GM12875 (cell line): ENCODE measurements at regions not wholly inside any gene's neighbourhood (a gene's known extent, or its start where the extent isn't known, plus 50 kb on each side); places are given as distances from the start of the nearest gene placed in this dataset.

Experiments used
- H3K4me3 ChIP-seq: one replicate; pipeline ENCODE4 v1.5.1; 2011; ENCODE audit warnings: low read depth, low read length, control low read depth
- TF ChIP-seq, protein P1 (sequence below): IDR thresholded peaks from 2 replicates; pipeline ENCODE4 v1.5.1; 2011; ENCODE audit warnings: low read depth, mild to moderate bottlenecking, control low read depth, inconsistent platforms, low read length, moderate library complexity, borderline replicate concordance; ENCODE audit not compliant: insufficient read depth

DNA sequence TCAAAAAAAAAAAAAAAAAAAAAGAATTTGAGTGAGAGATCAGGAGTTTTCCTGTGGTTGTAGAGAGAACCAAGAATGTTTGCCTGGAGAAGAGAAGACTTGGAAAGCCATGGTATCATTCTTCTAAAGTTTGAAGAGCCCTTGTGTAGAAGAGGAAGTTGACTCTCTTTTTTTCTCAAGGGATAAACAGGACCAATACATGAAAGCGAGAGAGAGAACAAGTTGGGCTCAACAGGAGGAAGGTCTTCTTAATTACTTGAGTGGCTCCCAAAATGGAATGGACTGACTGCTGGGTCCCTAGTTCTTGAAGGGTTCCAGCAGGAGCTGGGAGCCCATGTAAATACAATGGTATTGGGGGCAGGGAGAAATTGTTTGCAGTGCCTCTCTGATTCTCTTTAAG lies 173.3 kb upstream of the ADO start:
- TF ChIP-seq, protein P1, sequence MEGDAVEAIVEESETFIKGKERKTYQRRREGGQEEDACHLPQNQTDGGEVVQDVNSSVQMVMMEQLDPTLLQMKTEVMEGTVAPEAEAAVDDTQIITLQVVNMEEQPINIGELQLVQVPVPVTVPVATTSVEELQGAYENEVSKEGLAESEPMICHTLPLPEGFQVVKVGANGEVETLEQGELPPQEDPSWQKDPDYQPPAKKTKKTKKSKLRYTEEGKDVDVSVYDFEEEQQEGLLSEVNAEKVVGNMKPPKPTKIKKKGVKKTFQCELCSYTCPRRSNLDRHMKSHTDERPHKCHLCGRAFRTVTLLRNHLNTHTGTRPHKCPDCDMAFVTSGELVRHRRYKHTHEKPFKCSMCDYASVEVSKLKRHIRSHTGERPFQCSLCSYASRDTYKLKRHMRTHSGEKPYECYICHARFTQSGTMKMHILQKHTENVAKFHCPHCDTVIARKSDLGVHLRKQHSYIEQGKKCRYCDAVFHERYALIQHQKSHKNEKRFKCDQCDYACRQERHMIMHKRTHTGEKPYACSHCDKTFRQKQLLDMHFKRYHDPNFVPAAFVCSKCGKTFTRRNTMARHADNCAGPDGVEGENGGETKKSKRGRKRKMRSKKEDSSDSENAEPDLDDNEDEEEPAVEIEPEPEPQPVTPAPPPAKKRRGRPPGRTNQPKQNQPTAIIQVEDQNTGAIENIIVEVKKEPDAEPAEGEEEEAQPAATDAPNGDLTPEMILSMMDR, result no peak
- H3K4me3 ChIP-seq, result no peak overlapping the region

DNA sequence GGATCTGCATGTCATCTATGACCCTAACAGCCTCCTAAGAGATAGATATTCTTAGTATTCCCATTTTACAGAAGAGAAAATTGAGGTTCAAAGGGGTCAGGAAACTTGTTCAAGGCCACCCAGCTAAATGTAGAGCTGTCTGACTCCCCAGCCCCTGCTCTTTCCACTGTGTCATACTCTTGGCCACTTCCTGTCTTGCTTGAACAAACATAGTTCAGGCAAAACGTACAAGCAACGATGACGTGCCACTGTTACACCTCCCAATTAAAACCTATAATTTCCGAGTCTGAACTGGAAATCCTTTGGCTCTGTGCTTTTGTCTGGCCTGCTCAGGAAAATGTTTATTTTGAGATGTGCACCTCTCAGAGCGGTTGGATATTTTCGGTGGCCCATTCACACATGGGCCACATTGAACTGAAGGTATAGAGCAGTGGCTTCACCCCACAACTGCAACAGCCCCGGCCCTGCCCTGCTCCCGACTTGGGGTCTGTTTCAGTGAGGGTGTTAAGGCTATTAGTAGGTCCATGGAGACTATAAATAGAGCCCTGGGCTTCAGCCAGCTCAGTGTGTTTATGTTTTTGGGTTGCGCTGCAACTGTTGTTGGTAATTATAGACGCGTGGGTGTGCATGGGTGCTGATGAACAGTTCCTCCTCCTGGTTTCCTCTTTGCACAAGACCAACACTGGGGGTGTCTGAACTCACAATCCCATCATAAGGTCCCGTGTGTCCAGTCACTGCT lies 172.3 kb upstream of the ADO start:
- H3K4me3 ChIP-seq, result peak overlapping the region; percentile 10
- TF ChIP-seq, protein P1, result no peak

DNA sequence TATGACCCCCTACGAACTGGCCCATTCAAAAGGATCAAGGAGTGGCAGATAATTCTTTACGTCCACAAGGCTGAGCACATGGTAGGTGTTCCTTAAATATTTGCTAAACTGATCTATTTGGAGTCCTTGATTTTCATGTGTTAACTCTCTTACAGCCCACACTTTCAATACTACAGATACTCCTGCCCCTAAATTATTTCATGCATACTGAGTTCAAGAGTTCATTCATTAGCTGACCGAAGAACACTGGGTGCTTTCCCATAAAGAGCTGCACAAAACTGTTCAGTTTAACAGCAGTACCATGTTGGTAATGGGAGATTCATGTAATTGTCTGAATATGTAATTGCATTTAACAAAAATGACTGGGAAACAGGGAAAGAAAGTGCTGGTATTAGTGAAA lies 170.5 kb upstream of the ADO start:
- TF ChIP-seq, protein P1, result no peak
- no peak overlapping the region for H3K4me3 ChIP-seq

DNA sequence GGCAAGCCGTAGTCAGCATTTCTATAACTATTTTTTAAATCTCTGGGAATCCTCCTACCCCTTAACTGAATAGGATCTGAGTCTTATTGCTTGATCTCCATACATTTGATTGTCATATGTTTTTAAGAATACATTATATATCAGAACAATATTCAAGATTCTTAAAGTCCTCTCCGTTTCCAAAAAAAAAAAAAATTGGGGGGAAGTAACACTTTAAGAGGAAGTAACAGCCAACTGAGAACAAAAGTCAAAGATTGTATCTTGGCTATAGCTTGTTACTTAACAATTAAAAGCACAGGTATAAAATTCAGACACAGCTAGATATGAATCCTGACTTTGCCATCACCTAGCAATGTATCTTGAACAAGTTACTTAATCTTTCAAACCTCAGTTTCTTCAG lies 169.9 kb upstream of the ADO start:
- no peak overlapping the region for H3K4me3 ChIP-seq
- TF ChIP-seq, protein P1, result no peak

DNA sequence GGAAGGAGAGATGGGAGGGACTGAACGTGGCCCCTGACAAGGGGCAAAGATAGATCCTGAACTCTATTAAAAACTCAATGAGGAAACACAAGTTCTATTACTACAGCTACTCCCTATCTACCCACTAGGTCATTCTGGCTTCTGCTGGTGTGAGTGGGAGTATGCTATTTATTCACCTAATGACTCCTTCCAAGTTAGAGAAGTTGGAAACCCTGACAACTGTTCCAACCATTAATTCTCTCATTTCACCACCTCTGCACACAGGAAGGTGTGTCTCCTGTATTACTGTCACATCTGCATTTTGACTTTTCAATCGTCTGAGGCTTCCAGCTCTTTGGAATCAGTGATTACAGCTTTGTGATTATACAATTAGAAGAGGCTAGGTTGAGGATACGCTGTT lies 169.4 kb upstream of the ADO start:
- TF ChIP-seq, protein P1, result no peak
- no peak overlapping the region for H3K4me3 ChIP-seq

DNA sequence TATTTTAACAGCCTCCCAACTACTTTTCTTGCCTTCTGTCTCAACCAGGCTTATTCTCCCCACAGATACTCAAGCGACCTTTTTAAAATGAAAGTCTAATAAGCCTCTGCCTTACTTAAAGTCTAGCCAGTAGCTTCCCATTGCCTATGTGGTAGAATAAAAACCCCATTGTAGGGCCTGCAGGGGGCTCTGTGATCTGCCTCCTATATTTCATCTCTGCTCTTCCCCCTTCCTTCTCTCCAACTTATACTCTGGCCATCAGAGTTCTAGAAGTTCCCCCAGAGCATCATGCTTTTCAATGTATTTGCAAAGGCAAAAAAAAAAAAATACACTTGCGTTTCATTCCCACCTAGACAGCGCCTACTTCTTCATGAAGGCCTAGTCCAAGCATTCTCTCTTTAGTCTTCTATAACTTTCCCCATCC lies 167.7 kb upstream of the ADO start:
- no peak overlapping the region for H3K4me3 ChIP-seq
- TF ChIP-seq, protein P1, result no peak
